ENCODE measurements at regions not wholly inside any gene's neighbourhood (a gene's known extent, or its start where the extent isn't known, plus 50 kb on each side); places are given as distances from the start of the nearest gene placed in this dataset.

DNA sequence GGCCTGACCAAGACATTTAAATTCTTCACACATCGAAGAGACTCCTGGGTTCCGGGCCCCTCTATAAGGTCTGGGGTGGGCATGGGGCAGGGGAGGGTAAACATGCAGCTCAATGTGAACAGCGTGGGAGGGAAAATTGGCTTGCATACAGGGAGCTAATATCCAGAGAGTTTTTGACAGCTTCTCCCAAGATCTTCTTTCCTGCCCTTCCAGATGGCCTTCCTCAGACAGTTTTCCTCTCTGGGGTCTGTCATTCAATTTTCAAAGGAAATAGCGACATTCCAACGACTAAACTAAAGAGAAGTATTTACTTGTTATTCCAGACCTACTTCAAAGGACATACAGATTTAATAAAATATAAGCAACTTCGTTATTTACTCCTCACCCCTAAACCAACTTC, 1030.6 kb downstream of the MCTP2 start:
- Mint-ChIP-seq H3K27ac (ENCODE audit: unreplicated experiment) (no peak overlapping the region), H3K4me1 (ENCODE audit: low read depth, unreplicated experiment) (no peaks in the 10 kb centered on the region), H3K4me3 (ENCODE audit: unreplicated experiment) (no peak overlapping the region)

GRCh38 chr15:95262866-95263564, 1031.7 kb downstream of the MCTP2 start:
- Mint-ChIP-seq H3K27ac (ENCODE audit: unreplicated experiment) (no peak overlapping the region), H3K4me1 (ENCODE audit: low read depth, unreplicated experiment) (no peaks in the 10 kb centered on the region), H3K36me3 (ENCODE audit: unreplicated experiment) (no peaks in the 10 kb centered on the region), H3K4me3 (ENCODE audit: unreplicated experiment) (no peak overlapping the region), H3K9me3 (ENCODE audit: unreplicated experiment) (no peaks in the 10 kb centered on the region), H3K27me3 (ENCODE audit: unreplicated experiment) (peaks cover 1% of the 10 kb centered on the region)
- TF ChIP-seq CTCF (IDR thresholded peaks at IDR 0.05; ENCODE audit: partially characterized antibody, unreplicated experiment) = no peak
- DNase-seq = no peak

More for the DNA sequence above, 1030.6 kb downstream of the MCTP2 start:
- H3K9me3 Mint-ChIP-seq (ENCODE audit: unreplicated experiment) = no peaks in the 10 kb centered on the region
- H3K36me3 Mint-ChIP-seq (ENCODE audit: unreplicated experiment) = no peaks in the 10 kb centered on the region
- H3K27me3 Mint-ChIP-seq (ENCODE audit: unreplicated experiment) = peaks cover 1% of the 10 kb centered on the region
- no peak for TF ChIP-seq CTCF (IDR thresholded peaks at IDR 0.05; ENCODE audit: partially characterized antibody, unreplicated experiment)
- no peak for DNase-seq

DNA sequence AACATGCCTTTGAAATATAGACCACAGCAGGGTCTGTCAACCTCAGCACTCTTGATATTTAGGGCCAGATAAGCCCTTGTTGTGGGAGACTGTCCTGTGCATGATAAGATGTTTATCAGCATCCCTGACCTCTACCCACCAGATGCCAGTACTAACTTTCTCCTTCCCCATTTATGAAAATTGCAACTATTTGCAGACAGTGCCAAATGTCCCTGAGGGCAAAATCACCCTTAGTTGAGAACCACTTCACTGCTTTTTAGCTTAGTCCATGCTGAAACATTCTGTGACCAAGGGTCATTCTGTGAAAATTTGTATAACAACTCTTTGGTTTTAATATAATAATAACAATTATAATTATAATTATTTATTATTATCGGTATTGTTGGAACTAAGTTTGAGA, 1032.4 kb downstream of the MCTP2 start:
- Mint-ChIP-seq H3K9me3 (ENCODE audit: unreplicated experiment) (no peaks in the 10 kb centered on the region), H3K27ac (ENCODE audit: unreplicated experiment) (no peak overlapping the region), H3K4me3 (ENCODE audit: unreplicated experiment) (no peak overlapping the region), H3K4me1 (ENCODE audit: low read depth, unreplicated experiment) (no peaks in the 10 kb centered on the region), H3K27me3 (ENCODE audit: unreplicated experiment) (peaks cover 1% of the 10 kb centered on the region), H3K36me3 (ENCODE audit: unreplicated experiment) (no peaks in the 10 kb centered on the region)
- DNase-seq = no peak
- no peak for TF ChIP-seq CTCF (IDR thresholded peaks at IDR 0.05; ENCODE audit: partially characterized antibody, unreplicated experiment)

GRCh38 chr15:95265419-95265997, 1034.1 kb downstream of the MCTP2 start:
- H3K9me3 Mint-ChIP-seq (ENCODE audit: unreplicated experiment) = no peaks in the 10 kb centered on the region
- TF ChIP-seq CTCF (IDR thresholded peaks at IDR 0.05; ENCODE audit: partially characterized antibody, unreplicated experiment) = no peak
- H3K4me3 Mint-ChIP-seq (ENCODE audit: unreplicated experiment) = no peak overlapping the region
- no peaks in the 10 kb centered on the region for H3K36me3 Mint-ChIP-seq (ENCODE audit: unreplicated experiment)
- H3K27ac Mint-ChIP-seq (ENCODE audit: unreplicated experiment) = no peak overlapping the region
- H3K4me1 Mint-ChIP-seq (ENCODE audit: low read depth, unreplicated experiment) = no peaks in the 10 kb centered on the region
- DNase-seq = no peak
- H3K27me3 Mint-ChIP-seq (ENCODE audit: unreplicated experiment) = peaks cover 1% of the 10 kb centered on the region

GRCh38 chr15:95266451-95267061, 1035.2 kb downstream of the MCTP2 start:
- no peak for TF ChIP-seq CTCF (IDR thresholded peaks at IDR 0.05; ENCODE audit: partially characterized antibody, unreplicated experiment)
- Mint-ChIP-seq H3K27me3 (ENCODE audit: unreplicated experiment) (no peaks in the 10 kb centered on the region), H3K36me3 (ENCODE audit: unreplicated experiment) (no peaks in the 10 kb centered on the region), H3K4me3 (ENCODE audit: unreplicated experiment) (no peak overlapping the region), H3K27ac (ENCODE audit: unreplicated experiment) (no peak overlapping the region), H3K9me3 (ENCODE audit: unreplicated experiment) (no peaks in the 10 kb centered on the region), H3K4me1 (ENCODE audit: low read depth, unreplicated experiment) (no peaks in the 10 kb centered on the region)
- DNase-seq = no peak

All from glutamatergic neuron (in vitro differentiated cells).